Fibroblast of skin of back (primary cell): ENCODE measurements at regions not wholly inside any gene's neighbourhood (a gene's known extent, or its start where the extent isn't known, plus 50 kb on each side); places are given as distances from the start of the nearest gene placed in this dataset.
A peak's percentile ranks its signal among the peaks of the same experiment; 100 is the strongest.
"Not testable (repeated sequence)": the region's sequence is repeated elsewhere in the genome, so short reads cannot be mapped to it uniquely, and the experiment has no call there.

ENCODE experiments used
- DNase-seq: peaks from one replicate; pipeline ENCODE4 v3.0.0-alpha.2; 2013

DNA sequence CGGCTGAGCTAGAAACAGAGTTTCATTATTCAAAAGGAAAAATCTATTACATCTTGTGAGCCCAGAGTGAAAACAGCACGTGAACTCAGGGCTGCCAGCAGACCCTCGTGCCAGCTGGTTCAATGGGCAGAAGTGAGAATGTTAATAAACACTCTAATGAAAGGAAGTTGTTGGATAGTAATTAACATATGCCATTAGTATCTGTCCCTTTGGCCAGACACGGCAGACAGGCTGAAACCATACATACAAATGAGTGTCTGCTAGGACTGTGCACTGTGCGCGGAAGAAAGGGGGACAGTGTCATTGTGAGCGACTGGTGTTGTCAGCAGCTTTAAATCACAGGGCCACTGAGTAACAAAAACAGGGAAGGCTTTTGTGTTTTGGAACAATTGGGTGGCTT lies 121.9 kb upstream of the TSC22D1 start:
- no peak for DNase-seq

DNA sequence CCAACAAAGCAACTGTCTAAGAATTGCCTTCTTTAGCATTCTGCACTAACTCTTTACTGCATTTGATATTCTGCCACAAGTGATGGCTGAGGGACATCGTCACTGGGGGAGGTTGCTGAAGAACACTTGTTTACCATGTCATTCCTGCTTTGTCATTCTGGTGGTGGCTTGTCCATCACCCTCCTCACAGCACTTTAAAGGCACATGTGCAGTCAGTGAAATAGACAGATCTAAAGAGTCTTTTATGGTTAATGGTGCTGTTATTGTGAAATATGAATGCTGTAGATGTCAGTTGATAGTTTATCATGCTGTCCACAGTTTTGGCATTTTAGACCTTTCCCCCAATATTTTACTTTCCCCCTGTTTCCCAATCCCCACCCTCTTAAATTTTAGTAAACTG lies 120.9 kb upstream of the TSC22D1 start:
- no peak for DNase-seq

DNA sequence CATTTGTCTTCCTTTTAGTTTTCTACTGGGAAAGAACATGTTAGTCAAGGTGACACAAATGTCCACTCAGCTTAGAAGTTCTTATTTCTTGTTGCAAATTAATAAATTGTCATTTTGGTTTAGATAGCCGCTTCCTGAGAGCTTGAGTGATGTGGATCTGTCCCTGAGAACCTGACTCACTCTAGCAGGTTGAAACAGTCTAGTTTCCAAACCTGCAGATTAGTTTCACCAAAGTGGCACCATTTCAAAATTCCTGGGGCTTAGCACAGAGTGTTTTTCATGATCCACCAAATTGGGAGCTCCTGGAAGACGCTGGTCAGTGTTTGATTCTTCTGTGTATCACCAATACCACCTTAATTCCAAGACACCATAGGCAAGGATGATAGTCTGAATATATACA lies 119.4 kb upstream of the TSC22D1 start:
- no peak for DNase-seq

GRCh38 chr13:44694842-44695241 lies 118.7 kb upstream of the TSC22D1 start:
- no peak for DNase-seq

- DNase-seq = no peak
Observed at GRCh38 chr13:44694291-44694690, 118.2 kb upstream of the TSC22D1 start.

DNA sequence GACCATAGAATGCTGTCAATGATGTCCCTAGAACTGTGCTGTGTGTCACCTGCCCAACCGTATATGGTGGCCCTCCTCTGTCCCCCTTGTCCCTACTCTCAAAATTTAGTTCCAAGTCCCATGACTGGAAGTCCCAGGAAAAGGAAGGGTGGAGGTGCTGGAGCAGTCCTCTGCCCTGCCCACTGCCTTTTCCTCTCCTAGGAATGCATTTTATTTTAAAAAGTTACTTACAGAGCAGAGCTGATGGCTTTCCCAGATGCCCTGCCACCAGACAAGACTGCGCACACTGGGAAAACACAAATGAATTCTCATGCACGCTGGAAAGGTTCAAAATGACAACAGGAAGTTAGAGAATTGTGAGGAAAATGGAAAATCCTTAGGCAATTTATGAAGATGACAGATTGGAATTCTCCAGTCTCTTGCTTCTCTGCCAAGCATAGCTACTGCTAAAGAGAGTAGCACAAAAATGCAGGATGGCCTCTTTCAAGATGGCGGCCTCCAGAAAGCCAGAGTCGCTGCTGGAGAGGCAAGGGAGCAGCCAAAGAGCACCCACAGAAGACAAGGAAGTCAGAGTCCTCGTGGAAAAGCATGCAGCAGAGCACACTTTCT lies 117.1 kb upstream of the TSC22D1 start:
- no peak for DNase-seq

DNA sequence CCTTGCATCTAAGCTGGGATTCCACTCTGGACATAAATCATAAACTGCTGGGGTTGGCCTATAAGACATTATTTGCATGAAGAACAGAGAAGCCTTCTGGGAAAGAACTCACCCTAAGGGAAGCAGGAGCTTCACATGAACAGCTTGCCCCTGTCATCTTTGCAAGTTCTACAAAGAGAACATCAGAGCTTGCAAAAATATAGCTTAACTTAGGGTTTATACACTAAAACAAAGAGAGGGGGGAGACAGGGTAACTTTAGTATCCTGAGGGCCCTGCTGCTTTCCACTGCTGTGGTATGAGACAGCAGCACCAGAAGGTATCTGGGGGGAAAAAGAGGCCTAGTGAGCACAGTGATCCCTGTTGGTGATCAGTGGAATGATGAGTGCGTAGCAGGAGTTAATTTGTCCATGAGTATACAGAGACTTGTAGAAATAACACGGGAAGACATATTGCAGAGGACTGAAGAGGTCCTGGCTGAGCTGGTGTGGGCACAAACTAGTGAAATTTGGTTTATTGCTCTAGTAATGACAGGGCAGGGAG lies 116.1 kb upstream of the TSC22D1 start:
- DNase-seq = no peak

- DNase-seq = no peak
Observed at GRCh38 chr13:44690376-44690775, 114.2 kb upstream of the TSC22D1 start.

DNA sequence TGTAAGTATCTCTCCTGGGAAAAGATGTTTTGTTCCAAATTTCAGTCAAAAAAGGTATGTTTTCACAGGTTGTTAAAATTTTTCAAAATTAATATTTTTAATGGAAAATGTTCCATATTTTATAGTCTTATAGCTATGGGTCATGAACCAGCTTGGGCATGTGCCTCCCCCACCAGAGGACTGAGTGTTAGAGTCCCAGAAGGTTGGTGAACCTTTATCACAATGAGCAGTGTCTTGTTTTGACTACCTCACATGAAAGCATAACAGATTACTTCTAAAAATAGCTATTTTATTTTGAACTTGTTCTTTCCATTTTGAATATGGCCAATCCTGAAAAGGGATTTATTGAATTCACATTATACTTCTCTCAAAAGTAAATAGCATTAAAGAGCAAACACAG lies 112.5 kb upstream of the TSC22D1 start:
- DNase-seq = no peak

DNA sequence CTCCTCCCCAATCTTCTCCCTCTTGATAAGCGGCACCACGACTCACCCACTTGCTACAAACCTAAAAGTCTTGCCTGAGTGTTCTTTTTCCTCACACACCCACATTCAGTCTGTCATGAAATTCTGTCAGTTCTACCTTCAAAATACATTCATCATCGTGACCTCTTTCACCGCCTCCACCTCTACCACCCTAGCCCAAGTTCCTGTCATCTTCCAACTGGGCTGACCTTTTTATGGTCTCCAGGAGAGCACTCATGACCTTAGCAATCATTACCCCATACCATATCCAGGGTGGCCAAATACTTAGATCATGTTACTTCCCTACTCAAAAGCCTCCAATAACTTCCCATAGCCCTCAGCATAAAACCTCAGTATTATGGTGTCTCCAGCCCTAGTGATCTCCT lies 110.4 kb upstream of the TSC22D1 start:
- DNase-seq = no peak

DNA sequence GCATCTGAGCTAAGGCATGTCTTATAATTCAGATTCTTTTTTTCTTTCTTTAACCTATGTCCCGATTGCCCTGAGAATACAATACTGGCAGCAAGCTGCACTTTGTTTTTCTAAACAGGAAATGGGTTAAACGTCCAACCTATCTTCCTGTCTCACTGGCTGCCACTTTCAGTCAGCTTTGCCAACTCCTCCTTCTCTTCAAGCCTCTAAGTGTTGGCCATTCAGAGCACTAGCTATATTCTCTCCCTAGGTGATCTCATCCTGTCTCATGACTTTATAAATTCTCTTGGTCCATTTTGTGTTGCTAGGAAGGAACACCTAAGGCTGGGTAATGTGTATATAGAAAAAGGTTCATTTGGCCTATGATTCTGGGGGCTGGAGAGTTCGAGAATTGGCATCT lies 109.5 kb upstream of the TSC22D1 start:
- DNase-seq = no peak

DNA sequence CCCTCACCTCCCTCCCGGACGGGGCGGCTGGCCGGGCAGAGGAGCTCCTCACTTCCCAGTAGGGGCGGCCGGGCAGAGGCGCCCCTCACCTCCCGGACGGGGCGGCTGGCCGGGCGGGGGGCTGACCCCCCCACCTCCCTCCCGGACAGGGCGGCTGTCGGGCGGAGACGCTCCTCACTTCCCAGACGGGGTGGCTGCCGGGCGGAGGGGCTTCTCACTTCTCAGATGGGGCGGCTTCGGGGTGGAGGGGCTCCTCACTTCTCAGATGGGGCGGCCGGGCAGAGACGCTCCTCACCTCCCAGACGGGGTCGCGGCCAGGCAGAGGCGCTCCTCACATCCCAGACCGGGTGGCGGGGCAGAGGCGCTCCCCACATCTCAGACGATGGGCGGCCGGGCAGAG lies 106.3 kb upstream of the TSC22D1 start:
- DNase-seq = not testable (repeated sequence)

- DNase-seq = no peak
Observed at GRCh38 chr13:44680746-44681355, 104.7 kb upstream of the TSC22D1 start.

DNA sequence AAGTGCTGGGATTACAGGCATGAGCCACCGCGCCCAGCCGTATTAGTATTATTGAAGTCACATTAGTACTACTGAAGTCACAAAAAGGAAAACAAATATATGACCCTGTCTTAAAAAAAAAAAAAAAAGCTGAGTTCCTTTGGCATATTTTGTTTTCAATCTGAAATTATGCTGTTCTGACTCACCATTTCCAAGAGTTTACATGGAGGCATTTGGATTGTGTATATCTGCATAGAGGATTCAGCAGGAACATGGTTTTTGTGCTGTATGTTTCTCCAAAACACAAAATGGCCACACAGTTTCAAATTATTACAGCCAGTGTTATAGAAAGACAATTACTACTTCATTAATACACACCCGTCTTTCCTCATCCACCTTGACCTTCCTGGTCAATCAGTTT lies 103.5 kb upstream of the TSC22D1 start:
- DNase-seq = peak; percentile 75

DNA sequence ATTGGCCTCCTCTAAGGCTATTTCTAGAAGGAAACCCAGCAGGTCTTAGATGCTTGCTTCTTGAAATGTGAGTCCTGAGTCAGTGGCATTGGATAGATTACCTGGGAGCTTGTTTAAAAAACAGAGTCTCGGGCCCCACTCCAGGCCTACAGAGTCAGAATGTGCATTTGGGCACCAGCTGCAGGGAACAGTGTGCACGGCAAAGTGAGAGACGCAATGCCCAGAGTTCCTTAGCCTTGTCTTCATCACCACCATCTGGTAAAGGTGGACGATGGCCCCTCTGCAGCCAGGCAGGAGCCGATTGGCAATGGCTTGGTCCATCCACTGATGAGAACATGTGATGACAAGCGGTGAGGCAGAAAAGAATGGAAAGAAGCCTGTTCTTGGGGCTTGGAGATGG lies 102.1 kb upstream of the TSC22D1 start:
- DNase-seq = no peak

GRCh38 chr13:44676534-44676933 lies 100.4 kb upstream of the TSC22D1 start:
- no peak for DNase-seq

DNA sequence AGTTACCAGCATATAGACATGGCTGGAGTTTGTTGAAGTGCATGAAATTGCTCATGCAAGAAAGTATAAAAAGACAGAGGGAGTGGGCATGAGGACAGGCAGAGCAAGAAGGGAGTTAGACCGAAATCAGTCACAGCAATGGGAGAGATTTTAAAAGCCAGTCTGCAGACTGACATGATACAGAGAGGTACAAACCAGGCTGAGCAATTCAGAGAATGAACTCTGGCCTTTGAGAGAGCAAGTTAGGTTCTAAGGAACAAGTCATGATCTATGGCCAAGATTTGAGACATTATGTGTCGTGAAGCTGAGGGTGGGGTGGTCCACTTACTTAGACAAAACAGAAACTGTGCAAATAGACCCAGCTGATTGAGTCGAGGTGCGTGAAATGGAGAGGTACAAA lies 93.4 kb upstream of the TSC22D1 start:
- no peak for DNase-seq

DNA sequence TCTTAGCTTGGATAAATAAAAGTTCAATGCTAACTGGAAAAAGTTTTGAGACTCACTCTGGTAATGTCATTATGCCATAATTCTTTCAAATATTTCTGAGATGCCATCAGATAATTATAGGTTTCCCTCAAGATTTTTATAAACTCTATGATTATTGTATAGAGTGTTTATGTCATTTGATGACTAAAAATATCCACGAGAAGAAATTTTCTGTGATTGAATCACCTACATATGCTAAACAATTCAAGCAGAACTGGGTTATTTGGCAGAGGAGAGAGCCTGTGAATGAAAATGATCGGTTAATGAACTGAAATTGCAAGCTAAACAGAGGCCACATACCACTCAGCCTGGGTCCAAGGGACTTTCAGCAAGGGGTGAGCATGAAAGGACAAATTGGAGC lies 92.6 kb upstream of the TSC22D1 start:
- DNase-seq = peak; percentile 85

DNA sequence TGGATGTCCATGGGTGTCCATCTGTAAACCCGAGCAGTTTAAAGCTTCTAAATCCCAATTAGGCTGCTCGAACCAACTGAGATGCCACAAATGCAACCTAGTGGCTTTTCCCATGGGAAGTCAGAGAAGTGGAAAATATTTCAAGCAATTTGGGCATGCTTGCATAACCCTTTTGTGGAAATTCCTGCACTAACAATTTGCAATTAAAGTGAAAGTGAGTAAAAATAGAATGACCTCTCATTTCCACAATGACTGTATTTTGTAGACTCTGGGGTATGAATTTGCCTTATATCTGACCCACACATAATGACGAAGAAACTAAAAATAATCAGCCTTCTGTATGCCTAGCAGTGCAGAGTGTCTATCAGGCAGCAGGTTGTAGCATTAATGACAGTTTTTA lies 91.8 kb upstream of the TSC22D1 start:
- DNase-seq = peak; percentile 71

DNA sequence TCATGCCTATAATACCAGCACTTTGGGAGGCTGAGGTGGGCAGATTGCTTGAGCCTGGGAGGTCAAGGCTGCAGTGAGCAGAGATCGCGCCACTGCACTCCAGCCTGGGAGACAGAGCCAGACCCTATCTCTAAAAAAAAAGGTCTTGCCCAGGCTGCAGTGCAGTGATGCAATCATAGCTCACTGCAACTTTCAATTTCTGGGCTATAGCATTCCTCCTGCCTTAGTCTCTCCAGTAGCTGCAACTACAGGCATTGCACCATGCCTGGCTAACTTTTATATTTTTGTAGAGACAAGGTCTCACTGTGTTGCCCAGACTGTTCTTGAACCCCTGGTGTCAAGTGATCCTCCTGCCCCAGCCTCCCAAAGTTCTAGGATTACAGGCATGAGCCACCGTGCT lies 90.4 kb upstream of the TSC22D1 start:
- peak; percentile 82 for DNase-seq

GRCh38 chr13:44664308-44664707 lies 88.2 kb upstream of the TSC22D1 start:
- no peak for DNase-seq

DNA sequence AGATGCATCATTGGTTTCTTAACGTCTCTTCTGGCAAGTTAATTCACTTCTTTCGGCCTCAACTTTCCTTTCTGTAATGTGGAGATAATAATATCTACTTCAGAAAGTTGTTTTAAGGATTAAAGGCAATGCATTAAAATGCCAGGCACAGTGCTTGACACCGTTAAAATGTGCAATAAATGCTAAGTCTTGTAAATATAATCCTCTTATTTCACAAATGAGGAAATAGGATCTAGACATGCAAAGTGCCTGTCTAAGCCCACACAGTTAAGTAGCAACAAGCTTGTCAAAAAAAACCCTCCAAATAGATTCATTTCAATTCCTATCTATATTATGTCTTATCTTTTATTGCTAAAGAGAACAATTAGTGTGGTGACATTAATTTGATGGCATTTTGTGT lies 86.4 kb upstream of the TSC22D1 start:
- no peak for DNase-seq

DNA sequence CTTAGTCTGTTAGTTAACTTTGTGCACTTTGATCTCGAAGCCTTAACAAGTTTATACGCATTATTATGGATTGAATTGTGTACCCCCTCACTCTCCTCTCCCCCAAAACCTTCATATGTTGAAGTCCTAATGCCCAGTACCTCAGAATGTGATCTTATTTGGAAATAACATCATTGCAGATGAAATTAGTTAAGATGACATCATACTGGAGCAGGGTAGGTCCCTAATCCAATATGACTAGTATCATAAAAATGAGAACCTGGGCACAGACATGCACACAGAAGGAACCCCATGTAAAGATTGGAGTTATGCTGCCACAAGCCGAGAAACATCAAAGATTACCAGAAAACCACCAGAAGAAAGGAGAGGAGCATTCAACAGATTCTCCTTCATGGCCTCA lies 85.8 kb upstream of the TSC22D1 start:
- DNase-seq = no peak

GRCh38 chr13:44660050-44660449 lies 83.9 kb upstream of the TSC22D1 start:
- peak; percentile 61 for DNase-seq
